ENCODE measurements at regions not wholly inside any gene's neighbourhood (a gene's known extent, or its start where the extent isn't known, plus 50 kb on each side); places are given as distances from the start of the nearest gene placed in this dataset.

- TF ChIP-seq EZH2phosphoT487 (IDR thresholded peaks at IDR 0.05) (no peak), CTCF (IDR thresholded peaks at IDR 0.05) (no peak), EZH2 (IDR thresholded peaks at IDR 0.05) (no peak)
These were observed 1518.3 kb downstream of the RPIA start for GRCh38 chr2:90209806-90210205.
